ENCODE measurements at regions not wholly inside any gene's neighbourhood (a gene's known extent, or its start where the extent isn't known, plus 50 kb on each side); places are given as distances from the start of the nearest gene placed in this dataset.

- TF ChIP-seq POLR2A (IDR thresholded peaks at IDR 0.05) (no peak), CTCF (IDR thresholded peaks at IDR 0.05) (no peak)
These were observed 525.2 kb downstream of the GLRX3 start for GRCh38 chr10:130661419-130661818.

All from ovary (tissue), 3 donors.